ENCODE measurements at regions not wholly inside any gene's neighbourhood (a gene's known extent, or its start where the extent isn't known, plus 50 kb on each side); places are given as distances from the start of the nearest gene placed in this dataset.

DNA sequence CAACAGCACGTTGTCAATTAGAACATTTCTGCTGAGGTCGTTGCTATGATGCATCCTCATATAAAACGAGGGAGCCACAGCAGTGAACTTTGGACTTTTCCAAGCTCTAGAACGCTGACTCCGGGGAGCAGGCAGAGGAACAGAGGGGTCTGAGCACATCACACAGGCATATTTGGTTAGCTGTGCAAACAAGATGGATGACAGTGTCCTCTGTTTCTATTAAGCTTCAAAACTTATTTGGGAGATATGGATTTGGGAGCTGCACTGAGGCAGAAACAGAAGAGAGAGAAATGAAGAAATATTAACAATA, 278.0 kb upstream of the TBL1XR1 start:
- TF ChIP-seq EZH2phosphoT487 (IDR thresholded peaks at IDR 0.05; ENCODE audit: borderline replicate concordance, low read length): no peak
- TF ChIP-seq, protein P1, sequence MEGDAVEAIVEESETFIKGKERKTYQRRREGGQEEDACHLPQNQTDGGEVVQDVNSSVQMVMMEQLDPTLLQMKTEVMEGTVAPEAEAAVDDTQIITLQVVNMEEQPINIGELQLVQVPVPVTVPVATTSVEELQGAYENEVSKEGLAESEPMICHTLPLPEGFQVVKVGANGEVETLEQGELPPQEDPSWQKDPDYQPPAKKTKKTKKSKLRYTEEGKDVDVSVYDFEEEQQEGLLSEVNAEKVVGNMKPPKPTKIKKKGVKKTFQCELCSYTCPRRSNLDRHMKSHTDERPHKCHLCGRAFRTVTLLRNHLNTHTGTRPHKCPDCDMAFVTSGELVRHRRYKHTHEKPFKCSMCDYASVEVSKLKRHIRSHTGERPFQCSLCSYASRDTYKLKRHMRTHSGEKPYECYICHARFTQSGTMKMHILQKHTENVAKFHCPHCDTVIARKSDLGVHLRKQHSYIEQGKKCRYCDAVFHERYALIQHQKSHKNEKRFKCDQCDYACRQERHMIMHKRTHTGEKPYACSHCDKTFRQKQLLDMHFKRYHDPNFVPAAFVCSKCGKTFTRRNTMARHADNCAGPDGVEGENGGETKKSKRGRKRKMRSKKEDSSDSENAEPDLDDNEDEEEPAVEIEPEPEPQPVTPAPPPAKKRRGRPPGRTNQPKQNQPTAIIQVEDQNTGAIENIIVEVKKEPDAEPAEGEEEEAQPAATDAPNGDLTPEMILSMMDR (IDR thresholded peaks at IDR 0.05; ENCODE audit: low read depth, low read length, poor library complexity, severe bottlenecking): no peak
- no peaks in the 10 kb centered on the region for H3K4me1 ChIP-seq (ENCODE audit: control insufficient read depth, low read length)
- H3K4me3 ChIP-seq (ENCODE audit: low read length): no peak overlapping the region
- no peaks in the 10 kb centered on the region for H4K20me1 ChIP-seq (ENCODE audit: control insufficient read depth, insufficient read depth, low read depth, low read length)
- no peaks in the 10 kb centered on the region for H3K9me3 ChIP-seq (ENCODE audit: control insufficient read depth, insufficient read depth, low read length)
- no peak overlapping the region for H3K4me2 ChIP-seq (ENCODE audit: low read length)
- no peaks in the 10 kb centered on the region for H3K27me3 ChIP-seq (ENCODE audit: control insufficient read depth, low read length)
- H3K27ac ChIP-seq (ENCODE audit: low read depth, low read length): no peak overlapping the region
- no peaks in the 10 kb centered on the region for H3K9me2 ChIP-seq (replicated peaks; ENCODE audit: control insufficient read depth, low read length)
- H3K79me2 ChIP-seq (ENCODE audit: control insufficient read depth, low read length): no peaks in the 10 kb centered on the region
- H3K36me3 ChIP-seq (ENCODE audit: control insufficient read depth, low read length): no peaks in the 10 kb centered on the region
- no peaks in the 10 kb centered on the region for H3F3A ChIP-seq (ENCODE audit: control insufficient read depth, insufficient read depth)

DNA sequence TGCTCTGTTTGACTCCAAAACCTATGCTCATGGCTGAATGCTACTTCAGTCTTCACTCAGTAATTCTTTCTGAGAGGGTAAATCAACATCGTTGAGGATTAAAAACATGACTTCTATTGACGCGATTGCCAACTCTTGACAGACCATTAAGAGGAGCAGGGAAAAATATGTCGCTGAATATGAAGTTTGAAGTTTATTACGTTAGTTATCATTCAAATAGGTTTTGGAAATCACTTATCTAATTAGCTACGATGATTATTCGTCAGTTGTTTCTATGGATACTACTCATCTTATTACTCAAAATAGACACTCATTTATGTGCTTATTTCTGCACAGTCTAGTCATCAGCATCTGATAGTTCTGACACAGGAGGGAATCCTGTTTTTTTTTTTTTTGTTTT, 279.2 kb upstream of the TBL1XR1 start:
- H3K4me1 ChIP-seq (ENCODE audit: control insufficient read depth, low read length): no peaks in the 10 kb centered on the region
- no peaks in the 10 kb centered on the region for H3K79me2 ChIP-seq (ENCODE audit: control insufficient read depth, low read length)
- no peaks in the 10 kb centered on the region for H4K20me1 ChIP-seq (ENCODE audit: control insufficient read depth, insufficient read depth, low read depth, low read length)
- H3K27ac ChIP-seq (ENCODE audit: low read depth, low read length): no peak overlapping the region
- H3K27me3 ChIP-seq (ENCODE audit: control insufficient read depth, low read length): no peaks in the 10 kb centered on the region
- H3F3A ChIP-seq (ENCODE audit: control insufficient read depth, insufficient read depth): no peaks in the 10 kb centered on the region
- no peaks in the 10 kb centered on the region for H3K36me3 ChIP-seq (ENCODE audit: control insufficient read depth, low read length)
- TF ChIP-seq, protein P1 (IDR thresholded peaks at IDR 0.05; ENCODE audit: low read depth, low read length, poor library complexity, severe bottlenecking): no peak
- TF ChIP-seq EZH2phosphoT487 (IDR thresholded peaks at IDR 0.05; ENCODE audit: borderline replicate concordance, low read length): no peak
- H3K9me3 ChIP-seq (ENCODE audit: control insufficient read depth, insufficient read depth, low read length): no peaks in the 10 kb centered on the region
- no peak overlapping the region for H3K4me2 ChIP-seq (ENCODE audit: low read length)
- H3K4me3 ChIP-seq (ENCODE audit: low read length): no peak overlapping the region
- no peaks in the 10 kb centered on the region for H3K9me2 ChIP-seq (replicated peaks; ENCODE audit: control insufficient read depth, low read length)

DNA sequence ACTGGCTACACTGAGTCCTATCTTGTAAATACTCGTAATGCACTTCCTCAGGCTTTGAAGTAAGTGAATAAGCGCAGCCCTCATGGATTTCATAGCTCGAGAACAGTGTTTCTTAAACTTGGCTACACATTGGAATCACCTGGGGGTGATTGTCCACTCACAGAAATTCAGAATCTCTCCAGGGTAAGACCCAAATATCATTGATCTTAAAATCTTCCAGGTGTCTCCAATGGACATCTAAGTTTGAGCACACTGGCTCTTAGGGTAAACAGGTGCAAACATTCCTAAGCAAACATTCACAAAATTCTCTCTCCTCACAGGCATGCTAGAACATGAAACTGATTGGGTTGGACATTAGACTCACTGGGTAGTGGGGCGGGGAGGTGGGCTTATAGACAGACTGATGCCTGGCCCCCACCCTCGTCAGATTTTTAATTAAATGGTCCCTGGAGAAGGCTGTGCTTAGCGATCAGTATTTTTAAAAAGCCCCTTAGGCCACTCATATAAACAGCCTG, 279.7 kb upstream of the TBL1XR1 start:
- Histone ChIP-seq H3K79me2 (ENCODE audit: control insufficient read depth, low read length) (no peaks in the 10 kb centered on the region), H3K4me1 (ENCODE audit: control insufficient read depth, low read length) (no peaks in the 10 kb centered on the region), H3F3A (ENCODE audit: control insufficient read depth, insufficient read depth) (no peaks in the 10 kb centered on the region), H3K4me3 (ENCODE audit: low read length) (no peak overlapping the region), H3K4me2 (ENCODE audit: low read length) (no peak overlapping the region), H3K27me3 (ENCODE audit: control insufficient read depth, low read length) (no peaks in the 10 kb centered on the region), H3K27ac (ENCODE audit: low read depth, low read length) (no peak overlapping the region), H3K9me2 (replicated peaks; ENCODE audit: control insufficient read depth, low read length) (no peaks in the 10 kb centered on the region), H4K20me1 (ENCODE audit: control insufficient read depth, insufficient read depth, low read depth, low read length) (no peaks in the 10 kb centered on the region), H3K9me3 (ENCODE audit: control insufficient read depth, insufficient read depth, low read length) (no peaks in the 10 kb centered on the region), H3K36me3 (ENCODE audit: control insufficient read depth, low read length) (no peaks in the 10 kb centered on the region)
- TF ChIP-seq, protein P1 (IDR thresholded peaks at IDR 0.05; ENCODE audit: low read depth, low read length, poor library complexity, severe bottlenecking): no peak
- no peak for TF ChIP-seq EZH2phosphoT487 (IDR thresholded peaks at IDR 0.05; ENCODE audit: borderline replicate concordance, low read length)
